ENCODE measurements at regions not wholly inside any gene's neighbourhood (a gene's known extent, or its start where the extent isn't known, plus 50 kb on each side); places are given as distances from the start of the nearest gene placed in this dataset.

- TF ChIP-seq EP300 (conservative IDR thresholded peaks at IDR 0.05; ENCODE audit: poor library complexity, severe bottlenecking): no peak
- no peak for TF ChIP-seq CTCF (IDR thresholded peaks at IDR 0.05; ENCODE audit: poor library complexity, severe bottlenecking)
- no peak for TF ChIP-seq TAF1 (IDR thresholded peaks at IDR 0.05; ENCODE audit: low read depth)
- TF ChIP-seq POLR2AphosphoS5 (IDR thresholded peaks at IDR 0.05): no peak
- no peak for TF ChIP-seq EZH2 (IDR thresholded peaks at IDR 0.05; ENCODE audit: borderline replicate concordance, insufficient read depth, low read length, poor library complexity, severe bottlenecking)
- TF ChIP-seq RAD21 (conservative IDR thresholded peaks at IDR 0.05): no peak
- no peak for TF ChIP-seq REST (IDR thresholded peaks at IDR 0.05; ENCODE audit: borderline replicate concordance)
Measured at GRCh38 chr12:87332987-87333726, 696.0 kb downstream of the C12orf50 start.

Measured in neural cell (in vitro differentiated cells).